Fibroblast of lung (primary cell): ENCODE measurements at regions not wholly inside any gene's neighbourhood (a gene's known extent, or its start where the extent isn't known, plus 50 kb on each side); places are given as distances from the start of the nearest gene placed in this dataset.
A peak's percentile ranks its signal among the peaks of the same experiment; 100 is the strongest.

Source experiments
- DNase-seq, 2 donors: peaks; one replicate each; pipeline versions ENCODE4 v3.0.0 to v3.0.0-alpha.2; 2010; ENCODE audit warnings: low read depth in 2 of 2
- H2AFZ ChIP-seq: 2 replicates; pipeline ENCODE4 v1.5.1; 2012; ENCODE audit warnings: low read length, control low read depth, inconsistent platforms
- H3K27ac ChIP-seq: 2 replicates; pipeline ENCODE4 v1.5.1; 2011; ENCODE audit warnings: low read length, control low read depth; ENCODE audit not compliant: insufficient read depth
- H3K27me3 ChIP-seq: 2 replicates; pipeline ENCODE4 v1.5.1; 2011; ENCODE audit warnings: mild to moderate bottlenecking, low read length; ENCODE audit not compliant: control insufficient read depth, insufficient read depth
- H3K36me3 ChIP-seq: 2 replicates; pipeline ENCODE4 v1.5.1; 2011; ENCODE audit warnings: low read length; ENCODE audit not compliant: control insufficient read depth, insufficient read depth
- H3K4me1 ChIP-seq: 2 replicates; pipeline ENCODE4 v1.5.1; 2011; ENCODE audit warnings: low read length; ENCODE audit not compliant: control insufficient read depth, insufficient read depth; ENCODE audit errors: extremely low read depth
- H3K4me2 ChIP-seq: 2 replicates; pipeline ENCODE4 v1.5.1; 2011; ENCODE audit warnings: low read length, control low read depth; ENCODE audit not compliant: insufficient read depth; ENCODE audit errors: extremely low read depth
- H3K4me3 ChIP-seq, 4 experiments: fragments of 200-600 bp in 1 of 4; sonication (generic) in 1 of 4; replicated peaks in 1 of 4; 2 replicates each; pipeline ENCODE4 v1.5.1; 2011 to 2016; ENCODE audit warnings: low read length in 4 of 4, low read depth in 3 of 4, mild to moderate bottlenecking in 3 of 4, control low read depth in 2 of 4, inconsistent platforms in 1 of 4, mixed read lengths in 1 of 4; ENCODE audit not compliant: insufficient read depth in 1 of 4; ENCODE audit errors: control extremely low read depth in 1 of 4
- H3K79me2 ChIP-seq: 2 replicates; pipeline ENCODE4 v1.5.1; 2012; ENCODE audit warnings: mild to moderate bottlenecking, low read length, inconsistent platforms; ENCODE audit not compliant: control insufficient read depth, insufficient read depth
- H3K9ac ChIP-seq: 2 replicates; pipeline ENCODE4 v1.5.1; 2011; ENCODE audit warnings: mild to moderate bottlenecking, low read length, control low read depth; ENCODE audit not compliant: insufficient read depth
- H3K9me3 ChIP-seq: 2 replicates; pipeline ENCODE4 v1.5.1; 2012; ENCODE audit warnings: low read depth, low read length; ENCODE audit not compliant: control insufficient read depth, insufficient read depth
- H4K20me1 ChIP-seq: 2 replicates; pipeline ENCODE4 v1.5.1; 2011; ENCODE audit warnings: low read length; ENCODE audit not compliant: control insufficient read depth, insufficient read depth; ENCODE audit errors: extremely low read depth
- CTCF ChIP-seq, 2 donors: IDR thresholded peaks in 1 of 2; conservative IDR thresholded peaks in 1 of 2; 1 replicate in 1 of 2; 2 replicates in 1 of 2; pipeline ENCODE4 v1.5.1; 2011 to 2012; ENCODE audit warnings: low read length in 2 of 2, control low read depth in 1 of 2, inconsistent platforms in 1 of 2, low read depth in 1 of 2, mild to moderate bottlenecking in 1 of 2
- EZH2 ChIP-seq: IDR thresholded peaks from 2 replicates; pipeline ENCODE4 v1.5.1; 2012; ENCODE audit warnings: low read length, control low read depth, mild to moderate bottlenecking; ENCODE audit errors: missing control alignments

GRCh38 chr20:22005535-22005934 lies 300.1 kb downstream of the PAX1 start:
- Histone ChIP-seq H3K27me3 (no peaks in the 10 kb centered on the region), H3K36me3 (no peaks in the 10 kb centered on the region), H3K27ac (no peak overlapping the region), H4K20me1 (no peaks in the 10 kb centered on the region), H3K4me2 (no peak overlapping the region), H3K9me3 (no peaks in the 10 kb centered on the region), H2AFZ (no peak overlapping the region), H3K79me2 (no peaks in the 10 kb centered on the region), H3K9ac (no peak overlapping the region), H3K4me1 (no peaks in the 10 kb centered on the region), H3K4me3 (no peak overlapping the region)
- TF ChIP-seq EZH2 (no peak), CTCF (conservative IDR thresholded peaks at IDR 0.05 in 1 of 2, IDR thresholded peaks at IDR 0.05 in 1 of 2; ENCODE audit: low read depth in 1 of 2, low read length in 2 of 2) (no peak)
- no peak for DNase-seq

GRCh38 chr20:22004946-22005345 lies 299.5 kb downstream of the PAX1 start:
- Histone ChIP-seq H3K9ac (no peak overlapping the region), H4K20me1 (no peaks in the 10 kb centered on the region), H3K27me3 (no peaks in the 10 kb centered on the region), H3K4me3 (no peak overlapping the region), H3K9me3 (no peaks in the 10 kb centered on the region), H3K27ac (no peak overlapping the region), H3K79me2 (no peaks in the 10 kb centered on the region), H3K4me2 (no peak overlapping the region), H2AFZ (no peak overlapping the region), H3K4me1 (no peaks in the 10 kb centered on the region), H3K36me3 (no peaks in the 10 kb centered on the region)
- TF ChIP-seq CTCF (conservative IDR thresholded peaks at IDR 0.05 in 1 of 2, IDR thresholded peaks at IDR 0.05 in 1 of 2; ENCODE audit: low read depth in 1 of 2, low read length in 2 of 2) = no peak
- DNase-seq = peak in 1 of 2 donors; percentile 2

- TF ChIP-seq CTCF (conservative IDR thresholded peaks at IDR 0.05 in 1 of 2, IDR thresholded peaks at IDR 0.05 in 1 of 2; ENCODE audit: low read depth in 1 of 2, low read length in 2 of 2) = no peak
- TF ChIP-seq EZH2 = no peak
Measured at GRCh38 chr20:22003680-22004079, 298.2 kb downstream of the PAX1 start.

More at GRCh38 chr20:22003680-22004079, 298.2 kb downstream of the PAX1 start:
- no peak for DNase-seq
- Histone ChIP-seq H2AFZ (no peak overlapping the region), H3K9ac (no peak overlapping the region), H3K9me3 (no peaks in the 10 kb centered on the region), H3K4me1 (no peaks in the 10 kb centered on the region), H3K79me2 (no peaks in the 10 kb centered on the region), H3K27ac (no peak overlapping the region), H3K36me3 (no peaks in the 10 kb centered on the region), H3K4me2 (no peak overlapping the region), H3K27me3 (no peaks in the 10 kb centered on the region), H3K4me3 (no peak overlapping the region), H4K20me1 (no peaks in the 10 kb centered on the region)
